ENCODE measurements at regions not wholly inside any gene's neighbourhood (a gene's known extent, or its start where the extent isn't known, plus 50 kb on each side); places are given as distances from the start of the nearest gene placed in this dataset.

GRCh38 chr15:70420086-70420947 lies 322.6 kb upstream of the TLE3 start:
- TF ChIP-seq POLR2AphosphoS5 (IDR thresholded peaks at IDR 0.05; ENCODE audit: low read depth, low read length) (no peak), SIN3A (IDR thresholded peaks at IDR 0.05; ENCODE audit: borderline replicate concordance, insufficient read depth, low read length) (no peak), TAF1 (IDR thresholded peaks at IDR 0.05; ENCODE audit: borderline replicate concordance, insufficient read depth, low read length) (no peak)
